SK-N-SH treated with all-trans-retinoic acid at 6 μM for 48 hours (cell line): ENCODE measurements at regions not wholly inside any gene's neighbourhood (a gene's known extent, or its start where the extent isn't known, plus 50 kb on each side); places are given as distances from the start of the nearest gene placed in this dataset.

Experiments used
- ARNTL ChIP-seq: fragments of 450-650 bp; formaldehyde crosslinking; IDR thresholded peaks from 2 replicates; pipeline ENCODE4 v1.5.0; 2020; ENCODE audit warnings: low read depth, mild to moderate bottlenecking, moderate library complexity, borderline replicate concordance
- CSDC2 ChIP-seq: fragments of 250-450 bp; sonication (Bioruptor Pico); IDR thresholded peaks from 2 replicates; pipeline ENCODE4 v1.5.0; 2020; ENCODE audit warnings: mild to moderate bottlenecking, moderate library complexity
- PPARA ChIP-seq: fragments of 250-450 bp; sonication (Bioruptor Pico); IDR thresholded peaks from 2 replicates; pipeline ENCODE4 v1.5.0; 2020; ENCODE audit warnings: mild to moderate bottlenecking, borderline replicate concordance
- RARB ChIP-seq: fragments of 250-450 bp; sonication (Bioruptor Pico); IDR thresholded peaks from 2 replicates; pipeline ENCODE4 v1.8.0; 2021; ENCODE audit warnings: mild to moderate bottlenecking, moderate library complexity
- TCF4 ChIP-seq: fragments of 250-450 bp; sonication (Bioruptor Pico); IDR thresholded peaks from 2 replicates; pipeline ENCODE4 v1.8.0; 2021; ENCODE audit warnings: mild to moderate bottlenecking, moderate library complexity, borderline replicate concordance
- TSHZ2 ChIP-seq: fragments of 250-450 bp; sonication (Bioruptor Pico); IDR thresholded peaks from 2 replicates; pipeline ENCODE4 v1.5.0; 2020; ENCODE audit warnings: mild to moderate bottlenecking, moderate library complexity
- ZFP3 ChIP-seq: fragments of 250-450 bp; sonication (Bioruptor Pico); IDR thresholded peaks from 2 replicates; pipeline ENCODE4 v1.5.0; 2020; ENCODE audit warnings: mild to moderate bottlenecking, moderate library complexity
- ZFP30 ChIP-seq: fragments of 450-650 bp; formaldehyde crosslinking; IDR thresholded peaks from 2 replicates; pipeline ENCODE4 v1.5.0; 2022; ENCODE audit warnings: mild to moderate bottlenecking, moderate library complexity
- ZNF8 ChIP-seq: fragments of 450-650 bp; formaldehyde crosslinking; IDR thresholded peaks from 2 replicates; pipeline ENCODE4 v1.5.0; 2020; ENCODE audit warnings: mild to moderate bottlenecking, moderate library complexity
- TF ChIP-seq, protein P1 (sequence below): fragments of 250-450 bp; sonication (Bioruptor Pico); IDR thresholded peaks from 2 replicates; pipeline ENCODE4 v1.5.1; 2021; ENCODE audit warnings: mild to moderate bottlenecking, moderate library complexity
- TF ChIP-seq, protein P2 (sequence below): fragments of 250-450 bp; sonication (Bioruptor Pico); IDR thresholded peaks from 2 replicates; pipeline ENCODE4 v1.5.1; 2020; ENCODE audit warnings: low read depth, mild to moderate bottlenecking, moderate library complexity
- TF ChIP-seq, protein P3 (sequence below): fragments of 250-450 bp; sonication (Bioruptor Pico); IDR thresholded peaks from 2 replicates; pipeline ENCODE4 v1.8.0; 2020; ENCODE audit warnings: mild to moderate bottlenecking, moderate library complexity, borderline replicate concordance

GRCh38 chr10:90130321-90131086 lies 429.1 kb downstream of the KIF20B start:
- no peak for TF ChIP-seq CSDC2
- no peak for TF ChIP-seq TCF4 (CRISPR knock-in tag)
- no peak for TF ChIP-seq ZNF8
- TF ChIP-seq, protein P1, sequence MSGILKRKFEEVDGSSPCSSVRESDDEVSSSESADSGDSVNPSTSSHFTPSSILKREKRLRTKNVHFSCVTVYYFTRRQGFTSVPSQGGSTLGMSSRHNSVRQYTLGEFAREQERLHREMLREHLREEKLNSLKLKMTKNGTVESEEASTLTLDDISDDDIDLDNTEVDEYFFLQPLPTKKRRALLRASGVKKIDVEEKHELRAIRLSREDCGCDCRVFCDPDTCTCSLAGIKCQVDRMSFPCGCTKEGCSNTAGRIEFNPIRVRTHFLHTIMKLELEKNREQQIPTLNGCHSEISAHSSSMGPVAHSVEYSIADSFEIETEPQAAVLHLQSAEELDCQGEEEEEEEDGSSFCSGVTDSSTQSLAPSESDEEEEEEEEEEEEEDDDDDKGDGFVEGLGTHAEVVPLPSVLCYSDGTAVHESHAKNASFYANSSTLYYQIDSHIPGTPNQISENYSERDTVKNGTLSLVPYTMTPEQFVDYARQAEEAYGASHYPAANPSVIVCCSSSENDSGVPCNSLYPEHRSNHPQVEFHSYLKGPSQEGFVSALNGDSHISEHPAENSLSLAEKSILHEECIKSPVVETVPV (CRISPR knock-in tag) = no peak
- no peak for TF ChIP-seq RARB
- no peak for TF ChIP-seq ZFP3 (CRISPR knock-in tag)
- TF ChIP-seq TSHZ2 (CRISPR knock-in tag) = no peak
- TF ChIP-seq PPARA = no peak
- TF ChIP-seq, protein P2, sequence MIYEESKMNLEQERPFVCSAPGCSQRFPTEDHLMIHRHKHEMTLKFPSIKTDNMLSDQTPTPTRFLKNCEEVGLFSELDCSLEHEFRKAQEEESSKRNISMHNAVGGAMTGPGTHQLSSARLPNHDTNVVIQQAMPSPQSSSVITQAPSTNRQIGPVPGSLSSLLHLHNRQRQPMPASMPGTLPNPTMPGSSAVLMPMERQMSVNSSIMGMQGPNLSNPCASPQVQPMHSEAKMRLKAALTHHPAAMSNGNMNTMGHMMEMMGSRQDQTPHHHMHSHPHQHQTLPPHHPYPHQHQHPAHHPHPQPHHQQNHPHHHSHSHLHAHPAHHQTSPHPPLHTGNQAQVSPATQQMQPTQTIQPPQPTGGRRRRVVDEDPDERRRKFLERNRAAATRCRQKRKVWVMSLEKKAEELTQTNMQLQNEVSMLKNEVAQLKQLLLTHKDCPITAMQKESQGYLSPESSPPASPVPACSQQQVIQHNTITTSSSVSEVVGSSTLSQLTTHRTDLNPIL (CRISPR knock-in tag) = no peak
- TF ChIP-seq, protein P3, sequence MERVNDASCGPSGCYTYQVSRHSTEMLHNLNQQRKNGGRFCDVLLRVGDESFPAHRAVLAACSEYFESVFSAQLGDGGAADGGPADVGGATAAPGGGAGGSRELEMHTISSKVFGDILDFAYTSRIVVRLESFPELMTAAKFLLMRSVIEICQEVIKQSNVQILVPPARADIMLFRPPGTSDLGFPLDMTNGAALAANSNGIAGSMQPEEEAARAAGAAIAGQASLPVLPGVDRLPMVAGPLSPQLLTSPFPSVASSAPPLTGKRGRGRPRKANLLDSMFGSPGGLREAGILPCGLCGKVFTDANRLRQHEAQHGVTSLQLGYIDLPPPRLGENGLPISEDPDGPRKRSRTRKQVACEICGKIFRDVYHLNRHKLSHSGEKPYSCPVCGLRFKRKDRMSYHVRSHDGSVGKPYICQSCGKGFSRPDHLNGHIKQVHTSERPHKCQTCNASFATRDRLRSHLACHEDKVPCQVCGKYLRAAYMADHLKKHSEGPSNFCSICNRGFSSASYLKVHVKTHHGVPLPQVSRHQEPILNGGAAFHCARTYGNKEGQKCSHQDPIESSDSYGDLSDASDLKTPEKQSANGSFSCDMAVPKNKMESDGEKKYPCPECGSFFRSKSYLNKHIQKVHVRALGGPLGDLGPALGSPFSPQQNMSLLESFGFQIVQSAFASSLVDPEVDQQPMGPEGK (CRISPR knock-in tag) = no peak
- TF ChIP-seq ZFP30 (CRISPR knock-in tag) = no peak
- no peak for TF ChIP-seq ARNTL (CRISPR knock-in tag)
